WTC11 (cell line): ENCODE measurements at regions not wholly inside any gene's neighbourhood (a gene's known extent, or its start where the extent isn't known, plus 50 kb on each side); places are given as distances from the start of the nearest gene placed in this dataset.

ENCODE experiments used
- ATAC-seq: fragments of 200-7000 bp; cut with Tn5 transposase; 2 replicates; pipeline ENCODE4 v1.10.0; 2021; ENCODE audit warnings: mild to moderate bottlenecking, moderate library complexity
- CTCF ChIA-PET: fragments of 300-600 bp; sonication (Branson Sonifier 250); formaldehyde crosslinking; loops from one replicate; lab custom pipeline; 2021; ENCODE audit warnings: antibody characterized with exemption; lab: Charles Lee
- POLR2A ChIA-PET: fragments of 350-600 bp; sonication (Branson Sonifier 250); formaldehyde crosslinking; loops from one replicate; lab custom pipeline; 2021; ENCODE audit warnings: antibody characterized with exemption; lab: Charles Lee
- DNase-seq: peaks from one replicate; pipeline ENCODE4 v3.0.0; 2021; ENCODE audit warnings: low spot score
- H3K27ac Mint-ChIP-seq: 2 replicates; pipeline ENCODE4 v1.8.0; 2021; ENCODE audit warnings: mixed read lengths
- H3K27me3 Mint-ChIP-seq: 2 replicates; pipeline ENCODE4 v1.8.0; 2021; ENCODE audit warnings: low read depth, mild to moderate bottlenecking, moderate library complexity, mixed read lengths
- H3K36me3 Mint-ChIP-seq: 2 replicates; pipeline ENCODE4 v1.8.0; 2021; ENCODE audit warnings: mixed read lengths
- H3K4me1 Mint-ChIP-seq: 2 replicates; pipeline ENCODE4 v1.8.0; 2022; ENCODE audit warnings: mixed read lengths
- H3K4me3 Mint-ChIP-seq: 2 replicates; pipeline ENCODE4 v1.8.0; 2021; ENCODE audit warnings: mild to moderate bottlenecking, moderate library complexity, mixed read lengths
- H3K9me3 Mint-ChIP-seq: 2 replicates; pipeline ENCODE4 v1.8.0; 2021; ENCODE audit warnings: mixed read lengths
- ATF6 ChIP-seq: sonication (generic); formaldehyde crosslinking; IDR thresholded peaks from 2 replicates; pipeline ENCODE4 v1.8.1; 2023; ENCODE audit warnings: mild to moderate bottlenecking, missing genetic modification reagents
- CREB1 ChIP-seq: sonication (generic); formaldehyde crosslinking; IDR thresholded peaks from 2 replicates; pipeline ENCODE4 v1.8.0; 2023; ENCODE audit warnings: mild to moderate bottlenecking, missing genetic modification reagents
- ESRRA ChIP-seq: sonication (generic); formaldehyde crosslinking; IDR thresholded peaks from 2 replicates; pipeline ENCODE4 v1.8.1; 2022; ENCODE audit warnings: mild to moderate bottlenecking, missing genetic modification reagents, borderline replicate concordance
- FOXP1 ChIP-seq: sonication (generic); formaldehyde crosslinking; IDR thresholded peaks from 2 replicates; pipeline ENCODE4 v1.8.0; 2022; ENCODE audit warnings: missing genetic modification reagents, mild to moderate bottlenecking, moderate library complexity, borderline replicate concordance
- GTF2I ChIP-seq: fragments of 250-450 bp; sonication (Bioruptor Pico); conservative IDR thresholded peaks from 2 replicates; pipeline ENCODE4 v1.4.0; 2021; ENCODE audit warnings: mild to moderate bottlenecking
- NFYB ChIP-seq: sonication (generic); formaldehyde crosslinking; conservative IDR thresholded peaks from 2 replicates; pipeline ENCODE4 v1.8.0; 2022; ENCODE audit warnings: low read depth, missing genetic modification reagents
- NR1H2 ChIP-seq: sonication (generic); formaldehyde crosslinking; IDR thresholded peaks from 2 replicates; pipeline ENCODE4 v1.9.0; 2021; ENCODE audit warnings: mild to moderate bottlenecking, moderate library complexity, missing genetic modification reagents
- TP53 ChIP-seq: sonication (generic); formaldehyde crosslinking; IDR thresholded peaks from 2 replicates; pipeline ENCODE4 v1.8.1; 2023; ENCODE audit warnings: mild to moderate bottlenecking, missing genetic modification reagents
- USF2 ChIP-seq: sonication (generic); formaldehyde crosslinking; IDR thresholded peaks from 2 replicates; pipeline ENCODE4 v1.8.1; 2023; ENCODE audit warnings: mild to moderate bottlenecking, missing genetic modification reagents, moderate library complexity
- ZNF219 ChIP-seq: sonication (generic); formaldehyde crosslinking; IDR thresholded peaks from 2 replicates; pipeline ENCODE4 v1.8.0; 2023; ENCODE audit warnings: missing genetic modification reagents, mild to moderate bottlenecking, borderline replicate concordance
- ZNF317 ChIP-seq: sonication (generic); formaldehyde crosslinking; IDR thresholded peaks from 2 replicates; pipeline ENCODE4 v1.8.1; 2023; ENCODE audit warnings: low read depth, mild to moderate bottlenecking, moderate library complexity, missing genetic modification reagents, borderline replicate concordance
- ZNF532 ChIP-seq: fragments of 250-450 bp; sonication (Bioruptor Pico); IDR thresholded peaks from 2 replicates; pipeline ENCODE4 v1.9.0; 2021; ENCODE audit warnings: mild to moderate bottlenecking, borderline replicate concordance
- TF ChIP-seq, protein P1 (sequence below): sonication (generic); formaldehyde crosslinking; IDR thresholded peaks from 2 replicates; pipeline ENCODE4 v1.8.0; 2023; ENCODE audit warnings: mild to moderate bottlenecking, missing genetic modification reagents
- TF ChIP-seq, protein P2 (sequence below): sonication (generic); formaldehyde crosslinking; IDR thresholded peaks from 2 replicates; pipeline ENCODE4 v1.8.1; 2022; ENCODE audit warnings: missing genetic modification reagents, borderline replicate concordance
- TF ChIP-seq, protein P3 (sequence below): sonication (generic); formaldehyde crosslinking; IDR thresholded peaks from 2 replicates; pipeline ENCODE4 v1.8.1; 2023; ENCODE audit warnings: mild to moderate bottlenecking, missing genetic modification reagents, borderline replicate concordance
- TF ChIP-seq, protein P4 (sequence below): fragments of 250-450 bp; sonication (Bioruptor Pico); IDR thresholded peaks from 2 replicates; pipeline ENCODE4 v1.8.0; 2021; ENCODE audit warnings: mild to moderate bottlenecking

GRCh38 chr2:122795763-122796162 is 1040.3 kb downstream of the TSN start:
- Mint-ChIP-seq H3K4me3 (no peak overlapping the region), H3K9me3 (no peaks in the 10 kb centered on the region), H3K27me3 (no peaks in the 10 kb centered on the region), H3K36me3 (no peaks in the 10 kb centered on the region), H3K4me1 (peaks cover 4% of the 10 kb centered on the region; the same call in 1 of the 2 replicates), H3K27ac (no peak overlapping the region)
- ATAC-seq (no peak), DNase-seq (no peak)
- POLR2A ChIA-PET = no interaction called here
- CTCF ChIA-PET = interaction anchor here (1.4 kb wide), 1 partner anchor 264 kb away, joined by 4 read pairs; no protein-coding TSS in a partner anchor
- no peak for TF ChIP-seq TP53 (CRISPR knock-in tag)
- TF ChIP-seq CREB1 (CRISPR knock-in tag) = no peak
- TF ChIP-seq GTF2I (CRISPR knock-in tag) = no peak
- TF ChIP-seq NR1H2 (CRISPR knock-in tag) = no peak
- no peak for TF ChIP-seq USF2
- no peak for TF ChIP-seq ZNF317 (CRISPR knock-in tag)
- no peak for TF ChIP-seq ATF6 (CRISPR knock-in tag)
- TF ChIP-seq, protein P1, sequence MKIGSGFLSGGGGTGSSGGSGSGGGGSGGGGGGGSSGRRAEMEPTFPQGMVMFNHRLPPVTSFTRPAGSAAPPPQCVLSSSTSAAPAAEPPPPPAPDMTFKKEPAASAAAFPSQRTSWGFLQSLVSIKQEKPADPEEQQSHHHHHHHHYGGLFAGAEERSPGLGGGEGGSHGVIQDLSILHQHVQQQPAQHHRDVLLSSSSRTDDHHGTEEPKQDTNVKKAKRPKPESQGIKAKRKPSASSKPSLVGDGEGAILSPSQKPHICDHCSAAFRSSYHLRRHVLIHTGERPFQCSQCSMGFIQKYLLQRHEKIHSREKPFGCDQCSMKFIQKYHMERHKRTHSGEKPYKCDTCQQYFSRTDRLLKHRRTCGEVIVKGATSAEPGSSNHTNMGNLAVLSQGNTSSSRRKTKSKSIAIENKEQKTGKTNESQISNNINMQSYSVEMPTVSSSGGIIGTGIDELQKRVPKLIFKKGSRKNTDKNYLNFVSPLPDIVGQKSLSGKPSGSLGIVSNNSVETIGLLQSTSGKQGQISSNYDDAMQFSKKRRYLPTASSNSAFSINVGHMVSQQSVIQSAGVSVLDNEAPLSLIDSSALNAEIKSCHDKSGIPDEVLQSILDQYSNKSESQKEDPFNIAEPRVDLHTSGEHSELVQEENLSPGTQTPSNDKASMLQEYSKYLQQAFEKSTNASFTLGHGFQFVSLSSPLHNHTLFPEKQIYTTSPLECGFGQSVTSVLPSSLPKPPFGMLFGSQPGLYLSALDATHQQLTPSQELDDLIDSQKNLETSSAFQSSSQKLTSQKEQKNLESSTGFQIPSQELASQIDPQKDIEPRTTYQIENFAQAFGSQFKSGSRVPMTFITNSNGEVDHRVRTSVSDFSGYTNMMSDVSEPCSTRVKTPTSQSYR (CRISPR knock-in tag) = no peak
- TF ChIP-seq FOXP1 (CRISPR knock-in tag) = no peak
- TF ChIP-seq ESRRA (CRISPR knock-in tag) = no peak
- TF ChIP-seq, protein P2, sequence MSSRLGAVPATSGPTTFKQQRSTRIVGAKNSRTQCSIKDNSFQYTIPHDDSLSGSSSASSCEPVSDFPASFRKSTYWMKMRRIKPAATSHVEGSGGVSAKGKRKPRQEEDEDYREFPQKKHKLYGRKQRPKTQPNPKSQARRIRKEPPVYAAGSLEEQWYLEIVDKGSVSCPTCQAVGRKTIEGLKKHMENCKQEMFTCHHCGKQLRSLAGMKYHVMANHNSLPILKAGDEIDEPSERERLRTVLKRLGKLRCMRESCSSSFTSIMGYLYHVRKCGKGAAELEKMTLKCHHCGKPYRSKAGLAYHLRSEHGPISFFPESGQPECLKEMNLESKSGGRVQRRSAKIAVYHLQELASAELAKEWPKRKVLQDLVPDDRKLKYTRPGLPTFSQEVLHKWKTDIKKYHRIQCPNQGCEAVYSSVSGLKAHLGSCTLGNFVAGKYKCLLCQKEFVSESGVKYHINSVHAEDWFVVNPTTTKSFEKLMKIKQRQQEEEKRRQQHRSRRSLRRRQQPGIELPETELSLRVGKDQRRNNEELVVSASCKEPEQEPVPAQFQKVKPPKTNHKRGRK = no peak
- no peak for TF ChIP-seq NFYB
- TF ChIP-seq, protein P3, sequence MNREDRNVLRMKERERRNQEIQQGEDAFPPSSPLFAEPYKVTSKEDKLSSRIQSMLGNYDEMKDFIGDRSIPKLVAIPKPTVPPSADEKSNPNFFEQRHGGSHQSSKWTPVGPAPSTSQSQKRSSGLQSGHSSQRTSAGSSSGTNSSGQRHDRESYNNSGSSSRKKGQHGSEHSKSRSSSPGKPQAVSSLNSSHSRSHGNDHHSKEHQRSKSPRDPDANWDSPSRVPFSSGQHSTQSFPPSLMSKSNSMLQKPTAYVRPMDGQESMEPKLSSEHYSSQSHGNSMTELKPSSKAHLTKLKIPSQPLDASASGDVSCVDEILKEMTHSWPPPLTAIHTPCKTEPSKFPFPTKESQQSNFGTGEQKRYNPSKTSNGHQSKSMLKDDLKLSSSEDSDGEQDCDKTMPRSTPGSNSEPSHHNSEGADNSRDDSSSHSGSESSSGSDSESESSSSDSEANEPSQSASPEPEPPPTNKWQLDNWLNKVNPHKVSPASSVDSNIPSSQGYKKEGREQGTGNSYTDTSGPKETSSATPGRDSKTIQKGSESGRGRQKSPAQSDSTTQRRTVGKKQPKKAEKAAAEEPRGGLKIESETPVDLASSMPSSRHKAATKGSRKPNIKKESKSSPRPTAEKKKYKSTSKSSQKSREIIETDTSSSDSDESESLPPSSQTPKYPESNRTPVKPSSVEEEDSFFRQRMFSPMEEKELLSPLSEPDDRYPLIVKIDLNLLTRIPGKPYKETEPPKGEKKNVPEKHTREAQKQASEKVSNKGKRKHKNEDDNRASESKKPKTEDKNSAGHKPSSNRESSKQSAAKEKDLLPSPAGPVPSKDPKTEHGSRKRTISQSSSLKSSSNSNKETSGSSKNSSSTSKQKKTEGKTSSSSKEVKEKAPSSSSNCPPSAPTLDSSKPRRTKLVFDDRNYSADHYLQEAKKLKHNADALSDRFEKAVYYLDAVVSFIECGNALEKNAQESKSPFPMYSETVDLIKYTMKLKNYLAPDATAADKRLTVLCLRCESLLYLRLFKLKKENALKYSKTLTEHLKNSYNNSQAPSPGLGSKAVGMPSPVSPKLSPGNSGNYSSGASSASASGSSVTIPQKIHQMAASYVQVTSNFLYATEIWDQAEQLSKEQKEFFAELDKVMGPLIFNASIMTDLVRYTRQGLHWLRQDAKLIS (CRISPR knock-in tag) = no peak
- TF ChIP-seq ZNF219 (CRISPR knock-in tag) = no peak
- TF ChIP-seq ZNF532 (CRISPR knock-in tag) = no peak
- TF ChIP-seq, protein P4, sequence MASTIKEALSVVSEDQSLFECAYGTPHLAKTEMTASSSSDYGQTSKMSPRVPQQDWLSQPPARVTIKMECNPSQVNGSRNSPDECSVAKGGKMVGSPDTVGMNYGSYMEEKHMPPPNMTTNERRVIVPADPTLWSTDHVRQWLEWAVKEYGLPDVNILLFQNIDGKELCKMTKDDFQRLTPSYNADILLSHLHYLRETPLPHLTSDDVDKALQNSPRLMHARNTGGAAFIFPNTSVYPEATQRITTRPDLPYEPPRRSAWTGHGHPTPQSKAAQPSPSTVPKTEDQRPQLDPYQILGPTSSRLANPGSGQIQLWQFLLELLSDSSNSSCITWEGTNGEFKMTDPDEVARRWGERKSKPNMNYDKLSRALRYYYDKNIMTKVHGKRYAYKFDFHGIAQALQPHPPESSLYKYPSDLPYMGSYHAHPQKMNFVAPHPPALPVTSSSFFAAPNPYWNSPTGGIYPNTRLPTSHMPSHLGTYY = no peak
